Activated B cell treated with CpG ODN at 0.5 μM for 24 hours (primary cell): ENCODE measurements at regions not wholly inside any gene's neighbourhood (a gene's known extent, or its start where the extent isn't known, plus 50 kb on each side); places are given as distances from the start of the nearest gene placed in this dataset.

Source experiments
- ATAC-seq: fragments of 200-7000 bp; cut with Tn5 transposase; one replicate; pipeline ENCODE4 v1.10.0; 2021; ENCODE audit warnings: low read depth, mild to moderate bottlenecking, moderate library complexity
- CTCF ChIA-PET: fragments of 350-600 bp; sonication (Branson Sonifier 250); formaldehyde crosslinking; loops from one replicate; lab custom pipeline; 2021; ENCODE audit warnings: antibody characterized with exemption; lab: Charles Lee
- POLR2A ChIA-PET: fragments of 350-600 bp; sonication (Branson Sonifier 250); formaldehyde crosslinking; loops from one replicate; lab custom pipeline; 2021; ENCODE audit warnings: antibody characterized with exemption; lab: Charles Lee
- DNase-seq: peaks from one replicate; pipeline ENCODE4 v3.0.0; 2022
- H3K27ac Mint-ChIP-seq: one replicate; pipeline ENCODE4 v1.8.0; 2020; ENCODE audit warnings: mixed read lengths
- H3K27me3 Mint-ChIP-seq: one replicate; pipeline ENCODE4 v1.8.0; 2021; ENCODE audit warnings: mixed read lengths
- H3K36me3 Mint-ChIP-seq: one replicate; pipeline ENCODE4 v1.8.0; 2021; ENCODE audit warnings: low read depth, mixed read lengths
- H3K4me1 Mint-ChIP-seq: one replicate; pipeline ENCODE4 v1.8.0; 2021; ENCODE audit warnings: mixed read lengths
- H3K4me3 Mint-ChIP-seq: one replicate; pipeline ENCODE4 v1.8.0; 2020; ENCODE audit warnings: mild to moderate bottlenecking, mixed read lengths
- H3K9me3 Mint-ChIP-seq: one replicate; pipeline ENCODE4 v1.8.0; 2020; ENCODE audit warnings: mixed read lengths
- intact Hi-C: fragments of 100-400 bp; cut with micrococcal nuclease; formaldehyde crosslinking; loops from one replicate; pipeline ENCODE4 v1.15.1; 2024
- TF ChIP-seq, protein P1 (sequence below): fragments of 200-600 bp; IDR thresholded peaks from one replicate; pipeline ENCODE4 v1.8.0; 2022; ENCODE audit warnings: antibody characterized with exemption, mild to moderate bottlenecking

DNA sequence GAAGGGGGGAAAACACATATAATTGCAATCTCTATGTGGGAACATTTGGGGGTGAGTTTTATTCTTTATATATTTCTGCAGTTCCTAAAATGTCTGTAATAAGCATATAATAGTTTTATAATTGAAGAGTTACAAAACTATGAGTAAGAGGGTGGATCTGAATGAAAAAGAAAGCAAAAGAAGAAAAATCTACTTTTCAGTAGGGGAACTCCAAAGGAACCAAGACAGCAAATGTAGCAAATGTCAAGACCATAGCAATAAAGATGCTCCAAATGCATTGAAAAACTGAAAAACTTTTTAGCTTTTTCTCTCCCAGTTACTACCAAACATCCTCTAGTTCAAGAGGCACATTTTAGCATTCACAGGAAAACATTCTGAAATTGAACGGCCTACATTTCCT is 434.8 kb downstream of the LMO4 start:
- Mint-ChIP-seq H3K4me3 (no peak overlapping the region), H3K4me1 (peaks cover 21% of the 10 kb centered on the region), H3K36me3 (no peaks in the 10 kb centered on the region), H3K27ac (no peak overlapping the region), H3K9me3 (no peaks in the 10 kb centered on the region), H3K27me3 (no peaks in the 10 kb centered on the region)
- DNase-seq (no peak), ATAC-seq (no peak)
- TF ChIP-seq, protein P1, sequence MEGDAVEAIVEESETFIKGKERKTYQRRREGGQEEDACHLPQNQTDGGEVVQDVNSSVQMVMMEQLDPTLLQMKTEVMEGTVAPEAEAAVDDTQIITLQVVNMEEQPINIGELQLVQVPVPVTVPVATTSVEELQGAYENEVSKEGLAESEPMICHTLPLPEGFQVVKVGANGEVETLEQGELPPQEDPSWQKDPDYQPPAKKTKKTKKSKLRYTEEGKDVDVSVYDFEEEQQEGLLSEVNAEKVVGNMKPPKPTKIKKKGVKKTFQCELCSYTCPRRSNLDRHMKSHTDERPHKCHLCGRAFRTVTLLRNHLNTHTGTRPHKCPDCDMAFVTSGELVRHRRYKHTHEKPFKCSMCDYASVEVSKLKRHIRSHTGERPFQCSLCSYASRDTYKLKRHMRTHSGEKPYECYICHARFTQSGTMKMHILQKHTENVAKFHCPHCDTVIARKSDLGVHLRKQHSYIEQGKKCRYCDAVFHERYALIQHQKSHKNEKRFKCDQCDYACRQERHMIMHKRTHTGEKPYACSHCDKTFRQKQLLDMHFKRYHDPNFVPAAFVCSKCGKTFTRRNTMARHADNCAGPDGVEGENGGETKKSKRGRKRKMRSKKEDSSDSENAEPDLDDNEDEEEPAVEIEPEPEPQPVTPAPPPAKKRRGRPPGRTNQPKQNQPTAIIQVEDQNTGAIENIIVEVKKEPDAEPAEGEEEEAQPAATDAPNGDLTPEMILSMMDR = no peak
- intact Hi-C loops = no loop called here
- ChIA-PET CTCF (no interaction called here), POLR2A (no interaction called here)

DNA sequence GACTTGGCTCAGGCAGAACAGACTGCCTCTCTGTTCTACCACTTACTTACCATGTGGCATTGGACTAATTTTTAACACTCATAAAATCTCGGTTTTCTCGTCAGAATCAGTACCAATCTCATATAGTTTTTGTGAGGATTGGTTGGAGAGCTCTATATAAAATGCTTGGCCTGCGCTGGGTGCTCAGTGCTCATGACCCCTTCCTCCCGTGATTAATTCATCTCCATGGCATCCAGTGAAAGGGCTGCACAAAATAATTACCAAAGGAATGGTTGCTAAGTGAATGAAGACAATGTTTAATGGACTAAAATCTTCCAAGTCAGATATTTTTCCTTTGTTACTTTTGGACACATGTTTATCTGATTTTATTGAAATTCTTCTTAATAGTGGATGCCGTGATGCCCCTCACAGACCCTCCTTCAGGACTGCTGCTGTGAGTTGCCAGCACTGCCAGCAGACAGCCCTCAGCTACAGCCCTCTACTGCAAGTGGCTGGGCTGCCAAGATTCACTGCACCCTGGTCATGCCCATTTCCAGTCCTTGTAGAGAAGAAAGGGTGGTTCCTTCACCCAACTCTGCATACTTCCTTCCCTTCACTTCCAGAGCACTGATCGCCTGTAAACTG is 436.5 kb downstream of the LMO4 start:
- intact Hi-C loops = no loop called here
- Mint-ChIP-seq H3K27ac (no peak overlapping the region), H3K36me3 (no peaks in the 10 kb centered on the region), H3K27me3 (no peaks in the 10 kb centered on the region), H3K4me3 (no peak overlapping the region), H3K9me3 (peaks cover 4% of the 10 kb centered on the region), H3K4me1 (peaks cover 12% of the 10 kb centered on the region)
- TF ChIP-seq, protein P1 = no peak
- DNase-seq = no peak
- ChIA-PET CTCF (no interaction called here), POLR2A (no interaction called here)
- no peak for ATAC-seq

DNA sequence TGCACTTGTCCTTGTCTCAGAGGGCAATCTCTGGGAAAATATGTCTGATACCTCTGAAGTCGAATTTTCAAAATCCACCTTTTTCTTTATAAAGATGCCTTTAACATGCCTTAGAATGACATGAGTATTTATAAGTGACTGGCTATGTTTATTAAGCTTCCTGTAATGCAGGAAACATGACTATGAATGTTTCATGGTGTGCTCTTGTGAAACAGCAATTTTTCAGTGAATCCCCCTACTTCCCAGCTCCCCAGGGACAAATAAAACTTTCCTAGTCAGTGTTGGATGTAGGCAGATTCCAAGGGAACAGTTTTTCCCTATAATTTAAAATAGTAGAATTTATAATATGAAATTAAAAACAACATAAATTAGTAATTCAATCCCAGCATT is 437.0 kb downstream of the LMO4 start:
- H3K9me3 Mint-ChIP-seq = peaks cover 4% of the 10 kb centered on the region
- CTCF ChIA-PET = no interaction called here

DNA sequence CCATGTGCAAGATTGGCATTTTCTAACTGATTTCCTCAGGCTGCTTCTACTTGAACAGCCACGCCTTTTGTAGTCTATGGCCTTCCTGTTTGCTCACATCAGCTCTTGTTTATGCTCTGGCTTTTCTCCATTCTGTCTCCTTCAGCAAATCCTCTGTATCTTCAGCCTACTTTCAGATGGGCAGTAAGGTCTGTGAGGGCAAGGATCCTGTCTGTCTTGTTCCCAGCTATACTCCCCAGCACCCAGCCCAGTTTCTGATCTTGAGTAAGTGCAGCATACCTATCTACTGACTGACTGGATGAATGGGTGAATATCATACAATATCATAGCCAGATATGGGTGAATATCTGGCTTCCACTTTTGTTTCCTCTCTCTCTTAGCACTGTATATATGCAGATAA is 438.1 kb downstream of the LMO4 start:
- ATAC-seq = no peak
- Mint-ChIP-seq H3K36me3 (no peaks in the 10 kb centered on the region), H3K27ac (no peak overlapping the region), H3K4me3 (no peak overlapping the region), H3K27me3 (no peaks in the 10 kb centered on the region), H3K9me3 (peaks cover 4% of the 10 kb centered on the region), H3K4me1 (peaks cover 8% of the 10 kb centered on the region)
- DNase-seq = no peak
- ChIA-PET POLR2A (no interaction called here), CTCF (no interaction called here)
- TF ChIP-seq, protein P1 = no peak
- intact Hi-C loops = no loop called here

More for the DNA sequence above, 437.0 kb downstream of the LMO4 start:
- no peaks in the 10 kb centered on the region for H3K27me3 Mint-ChIP-seq
- no peak overlapping the region for H3K27ac Mint-ChIP-seq
- POLR2A ChIA-PET = no interaction called here
- intact Hi-C loops = no loop called here
- no peak overlapping the region for H3K4me3 Mint-ChIP-seq
- ATAC-seq = no peak
- H3K4me1 Mint-ChIP-seq = peaks cover 8% of the 10 kb centered on the region
- no peaks in the 10 kb centered on the region for H3K36me3 Mint-ChIP-seq
- DNase-seq = no peak
- TF ChIP-seq, protein P1 = no peak

DNA sequence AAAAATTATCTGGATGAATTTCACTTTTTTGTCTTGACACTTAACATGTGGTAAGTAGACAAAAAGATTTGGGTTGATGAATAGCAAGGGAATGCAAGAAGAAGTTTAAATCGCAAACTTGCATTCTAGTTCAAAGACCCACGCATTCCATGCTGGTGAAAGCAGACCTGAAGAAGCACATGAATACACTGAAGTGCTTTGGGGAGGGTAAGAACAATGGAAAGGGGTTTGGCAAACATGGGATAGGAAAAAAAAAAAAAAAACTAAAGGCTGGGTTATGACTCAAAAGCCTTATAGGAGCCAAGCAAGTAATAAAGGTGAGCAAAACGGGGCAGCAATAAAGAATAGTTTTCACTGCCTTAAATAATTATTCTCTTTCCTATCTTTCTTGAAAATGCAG is 450.2 kb downstream of the LMO4 start:
- DNase-seq (no peak), ATAC-seq (no peak)
- CTCF ChIA-PET = no interaction called here
- Mint-ChIP-seq H3K27me3 (no peaks in the 10 kb centered on the region), H3K4me1 (no peaks in the 10 kb centered on the region), H3K9me3 (no peaks in the 10 kb centered on the region), H3K36me3 (no peaks in the 10 kb centered on the region), H3K4me3 (no peak overlapping the region), H3K27ac (no peak overlapping the region)
- POLR2A ChIA-PET = no interaction called here
- intact Hi-C loops = no loop called here
- TF ChIP-seq, protein P1 = no peak
